ENCODE measurements at regions not wholly inside any gene's neighbourhood (a gene's known extent, or its start where the extent isn't known, plus 50 kb on each side); places are given as distances from the start of the nearest gene placed in this dataset.
"Not testable (repeated sequence)": the region's sequence is repeated elsewhere in the genome, so short reads cannot be mapped to it uniquely, and the experiment has no call there.

DNA sequence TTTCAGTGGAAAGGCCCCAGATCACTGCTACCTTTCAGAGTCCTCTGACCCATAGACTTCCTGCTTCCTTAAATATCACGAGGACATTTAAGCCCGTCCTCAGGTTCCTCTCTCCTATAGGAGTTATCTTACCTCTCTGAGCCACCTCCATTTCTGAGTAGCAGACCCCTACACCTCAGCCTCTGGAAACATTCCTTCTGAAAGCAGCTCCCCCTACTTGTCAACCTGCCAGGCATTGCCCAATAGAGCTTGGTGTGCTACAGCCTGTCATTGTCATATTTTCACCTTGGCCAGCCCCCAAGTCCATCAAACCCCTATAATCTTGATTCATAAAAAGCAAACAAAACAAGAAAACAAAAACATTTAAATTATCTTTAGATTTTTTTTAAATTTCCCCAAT lies 717.9 kb upstream of the SLC8A1 start:
- H3K27ac ChIP-seq (ENCODE audit: low read depth), result no peak overlapping the region
- H3K36me3 ChIP-seq (ENCODE audit: insufficient read depth), result no peaks in the 10 kb centered on the region
- no peak overlapping the region for H3K4me3 ChIP-seq (ENCODE audit: low read depth, low read length)
- DNase-seq (ENCODE audit: extremely low spot score), result no peak
- no peaks in the 10 kb centered on the region for H3K4me1 ChIP-seq (ENCODE audit: insufficient read depth)
- WGBS, result 87% methylated on average over 2 of the region's 2 CpGs

DNA sequence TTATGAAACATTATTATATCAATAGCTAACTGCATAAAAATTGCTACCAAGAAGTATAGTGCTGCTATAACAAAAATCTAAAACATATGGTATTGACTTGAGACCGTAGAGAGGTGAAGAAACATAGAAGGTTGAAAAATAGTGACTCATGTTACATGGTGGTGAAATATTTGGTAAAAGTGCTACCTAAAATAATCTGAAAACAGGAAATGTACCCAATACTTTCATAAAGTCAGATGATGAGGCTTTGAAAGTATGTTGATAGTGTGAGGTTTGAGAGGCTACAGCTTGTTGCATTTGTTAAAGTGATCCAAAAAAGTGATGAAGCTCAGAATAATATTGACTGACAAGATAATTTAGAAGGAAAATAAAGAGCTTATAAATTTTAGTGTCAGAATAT lies 718.7 kb upstream of the SLC8A1 start:
- H3K36me3 ChIP-seq (ENCODE audit: insufficient read depth), result no peaks in the 10 kb centered on the region
- no peak for DNase-seq (ENCODE audit: extremely low spot score)
- H3K4me1 ChIP-seq (ENCODE audit: insufficient read depth), result no peaks in the 10 kb centered on the region
- 91% methylated on average over 1 of the region's 1 CpG for WGBS
- H3K4me3 ChIP-seq (ENCODE audit: low read depth, low read length), result no peak overlapping the region
- H3K27ac ChIP-seq (ENCODE audit: low read depth), result no peak overlapping the region

DNA sequence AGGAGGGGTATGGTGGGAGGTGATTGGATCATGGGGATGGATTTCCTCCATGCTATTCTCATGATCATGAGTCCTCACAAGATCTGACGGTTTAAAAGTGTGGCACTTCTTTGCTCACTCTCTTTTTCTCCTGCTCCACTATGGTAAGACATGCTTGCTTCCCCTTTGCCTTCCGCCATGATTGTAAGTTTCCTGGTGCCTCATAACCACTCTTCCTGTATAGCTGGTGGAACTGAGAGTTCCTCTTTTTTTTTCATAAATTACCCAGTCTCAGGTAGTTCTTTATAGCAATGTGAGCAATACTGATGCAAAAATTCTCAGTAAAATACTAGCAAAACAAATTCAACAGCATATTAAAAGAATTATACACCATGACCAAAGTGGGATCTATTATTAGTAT lies 728.5 kb upstream of the SLC8A1 start:
- Histone ChIP-seq H3K4me3 (ENCODE audit: low read depth, low read length) (no peak overlapping the region), H3K36me3 (ENCODE audit: insufficient read depth) (no peaks in the 10 kb centered on the region), H3K27ac (ENCODE audit: low read depth) (no peak overlapping the region), H3K4me1 (ENCODE audit: insufficient read depth) (no peaks in the 10 kb centered on the region)
- no peak for DNase-seq (ENCODE audit: extremely low spot score)
- 67% methylated on average over 2 of the region's 2 CpGs for WGBS

DNA sequence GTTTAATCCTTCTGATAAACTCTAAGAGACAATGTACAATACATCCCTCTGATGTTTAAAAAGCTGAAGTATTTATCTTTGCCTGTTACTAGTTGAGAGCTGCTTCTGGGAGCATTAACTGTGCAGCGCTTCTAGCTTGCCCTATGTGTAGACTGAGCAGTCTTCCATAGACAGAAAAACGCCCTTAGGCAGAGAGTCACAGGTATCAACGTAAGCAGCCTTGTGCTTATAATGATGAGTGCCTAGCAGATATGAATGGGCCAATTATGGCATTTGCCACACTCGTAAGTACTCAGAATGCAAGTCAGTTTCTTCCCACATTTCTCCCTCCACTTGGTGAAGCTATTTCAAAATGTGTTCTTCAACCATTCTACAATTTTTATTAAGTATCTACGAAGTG lies 731.1 kb upstream of the SLC8A1 start:
- H3K4me1 ChIP-seq (ENCODE audit: insufficient read depth), result no peaks in the 10 kb centered on the region
- H3K27ac ChIP-seq (ENCODE audit: low read depth), result no peak overlapping the region
- no peaks in the 10 kb centered on the region for H3K36me3 ChIP-seq (ENCODE audit: insufficient read depth)
- H3K4me3 ChIP-seq (ENCODE audit: low read depth, low read length), result no peak overlapping the region
- 84% methylated on average over 5 of the region's 5 CpGs for WGBS
- no peak for DNase-seq (ENCODE audit: extremely low spot score)

DNA sequence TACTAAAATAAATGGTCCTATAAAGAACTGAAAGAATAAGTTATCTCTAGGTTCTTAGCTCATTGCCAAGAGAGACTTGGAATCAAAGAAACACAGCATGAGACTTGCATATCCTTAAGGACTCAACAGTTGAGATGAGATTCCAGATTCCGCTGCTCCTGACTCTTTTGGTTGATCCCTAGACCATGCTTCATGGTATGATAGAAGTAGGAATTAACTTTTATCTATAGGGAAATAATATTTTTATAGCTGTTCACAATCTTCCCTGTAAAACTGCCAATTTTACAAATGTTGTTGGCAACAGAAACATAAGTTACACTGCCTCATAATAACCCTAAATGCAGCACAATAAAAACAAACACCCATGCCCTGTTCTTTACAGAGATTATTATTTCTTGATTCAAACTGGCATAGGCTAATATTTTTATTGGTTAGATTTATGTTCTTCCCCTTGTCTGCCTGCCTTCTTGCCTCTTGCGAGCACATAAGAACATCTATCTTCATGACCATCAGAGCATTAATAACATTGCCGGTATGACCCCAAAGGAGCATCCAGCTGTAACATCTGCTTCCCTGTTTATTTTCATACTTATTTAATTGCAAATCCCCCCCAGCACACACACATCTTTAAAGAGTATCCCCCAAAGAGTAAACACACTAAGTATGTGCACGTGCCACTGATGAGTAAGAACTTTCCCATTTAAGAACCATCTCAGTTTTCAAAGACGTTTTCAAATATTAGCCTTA lies 735.7 kb upstream of the SLC8A1 start:
- Histone ChIP-seq H3K4me1 (ENCODE audit: insufficient read depth) (no peaks in the 10 kb centered on the region), H3K4me3 (ENCODE audit: low read depth, low read length) (no peak overlapping the region), H3K27ac (ENCODE audit: low read depth) (no peak overlapping the region), H3K36me3 (ENCODE audit: insufficient read depth) (no peaks in the 10 kb centered on the region)
- 31% methylated on average over 5 of the region's 5 CpGs for WGBS
- peak; percentile 64 for DNase-seq (ENCODE audit: extremely low spot score)

DNA sequence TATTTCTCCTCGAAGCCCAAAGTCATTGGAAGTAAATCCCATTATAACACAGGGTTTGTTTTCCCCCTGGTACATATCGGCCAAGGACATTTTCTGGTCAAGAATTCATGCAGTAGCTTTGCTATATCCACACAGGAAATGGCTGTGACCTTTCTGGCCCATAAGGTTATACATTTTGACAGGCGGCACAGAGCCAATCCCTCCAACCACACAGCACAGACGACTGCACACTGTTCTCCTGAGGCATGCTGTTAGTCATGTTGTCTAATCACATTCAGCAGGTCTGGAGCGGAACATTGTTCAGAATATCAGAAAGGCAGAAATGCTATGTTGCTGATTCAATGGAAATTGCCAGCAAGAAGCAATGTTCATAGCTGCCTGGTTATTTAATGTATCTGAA lies 742.3 kb upstream of the SLC8A1 start:
- DNase-seq (ENCODE audit: extremely low spot score), result no peak
- H3K27ac ChIP-seq (ENCODE audit: low read depth), result no peak overlapping the region
- no peak overlapping the region for H3K4me3 ChIP-seq (ENCODE audit: low read depth, low read length)
- no peaks in the 10 kb centered on the region for H3K4me1 ChIP-seq (ENCODE audit: insufficient read depth)
- 61% methylated on average over 5 of the region's 5 CpGs for WGBS
- no peaks in the 10 kb centered on the region for H3K36me3 ChIP-seq (ENCODE audit: insufficient read depth)

DNA sequence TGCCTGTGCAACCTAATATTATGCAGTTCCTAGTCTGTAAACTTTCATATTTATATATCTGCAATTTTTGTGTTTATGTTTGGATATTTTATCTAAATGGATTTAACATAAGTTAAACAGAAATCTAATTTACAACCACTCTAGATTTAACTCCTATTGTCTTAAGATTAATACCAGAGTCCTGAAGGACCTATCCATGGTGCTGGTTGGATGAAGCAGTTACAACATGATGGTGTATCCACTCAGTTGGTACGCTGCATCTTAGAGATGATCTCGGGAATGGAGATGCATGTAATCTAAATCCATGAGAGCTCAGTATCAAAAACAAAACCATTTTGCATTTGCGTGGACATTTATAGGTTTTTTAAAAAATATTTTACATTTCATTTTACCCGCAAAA lies 745.9 kb upstream of the SLC8A1 start:
- Histone ChIP-seq H3K36me3 (ENCODE audit: insufficient read depth) (no peaks in the 10 kb centered on the region), H3K27ac (ENCODE audit: low read depth) (no peak overlapping the region), H3K4me3 (ENCODE audit: low read depth, low read length) (no peak overlapping the region), H3K4me1 (ENCODE audit: insufficient read depth) (no peaks in the 10 kb centered on the region)
- DNase-seq (ENCODE audit: extremely low spot score), result no peak
- WGBS, result 45% methylated on average over 4 of the region's 4 CpGs

DNA sequence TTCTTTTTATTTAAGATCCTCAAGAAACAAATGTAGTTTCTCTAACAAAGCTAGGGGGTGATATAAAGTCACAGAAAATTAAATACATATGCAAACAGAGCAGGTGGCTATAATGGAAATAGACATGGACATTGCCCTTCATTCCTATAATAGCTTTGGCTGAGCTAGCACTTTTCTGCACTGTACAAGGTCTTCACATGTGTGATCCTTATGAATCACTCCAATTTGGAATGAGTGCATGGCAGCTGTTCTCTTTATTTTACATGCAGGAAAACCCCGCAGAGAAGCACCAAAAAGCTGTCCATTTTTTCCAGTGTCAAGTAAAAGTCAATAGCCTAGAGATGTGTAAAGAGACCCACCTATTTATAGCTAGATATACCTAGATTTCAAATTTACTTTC lies 747.4 kb upstream of the SLC8A1 start:
- Histone ChIP-seq H3K4me3 (ENCODE audit: low read depth, low read length) (no peak overlapping the region), H3K36me3 (ENCODE audit: insufficient read depth) (no peaks in the 10 kb centered on the region), H3K27ac (ENCODE audit: low read depth) (no peak overlapping the region), H3K4me1 (ENCODE audit: insufficient read depth) (no peaks in the 10 kb centered on the region)
- no peak for DNase-seq (ENCODE audit: extremely low spot score)
- 78% methylated on average over 1 of the region's 1 CpG for WGBS

DNA sequence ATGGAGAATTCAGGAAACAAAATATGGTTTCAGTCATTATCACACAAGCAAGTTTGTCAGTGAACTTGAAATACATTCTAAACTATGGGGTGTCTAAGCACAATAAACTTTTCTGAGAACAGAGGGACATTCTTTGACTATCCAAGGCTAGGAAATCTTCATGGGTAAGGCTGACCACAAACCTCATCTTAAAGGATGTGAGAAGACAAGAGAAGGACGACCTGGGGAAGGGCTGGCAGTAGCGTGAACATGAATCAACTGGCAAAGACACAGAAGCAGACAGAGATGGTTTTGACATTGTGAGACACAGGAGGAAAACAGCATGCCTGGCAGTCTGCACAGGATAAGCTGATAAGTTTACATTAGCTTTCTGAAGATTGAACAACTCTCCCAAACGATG lies 752.4 kb upstream of the SLC8A1 start:
- 60% methylated on average over 3 of the region's 3 CpGs for WGBS
- Histone ChIP-seq H3K36me3 (ENCODE audit: insufficient read depth) (no peaks in the 10 kb centered on the region), H3K4me3 (ENCODE audit: low read depth, low read length) (no peak overlapping the region), H3K27ac (ENCODE audit: low read depth) (no peak overlapping the region), H3K4me1 (ENCODE audit: insufficient read depth) (no peaks in the 10 kb centered on the region)
- DNase-seq (ENCODE audit: extremely low spot score), result no peak

DNA sequence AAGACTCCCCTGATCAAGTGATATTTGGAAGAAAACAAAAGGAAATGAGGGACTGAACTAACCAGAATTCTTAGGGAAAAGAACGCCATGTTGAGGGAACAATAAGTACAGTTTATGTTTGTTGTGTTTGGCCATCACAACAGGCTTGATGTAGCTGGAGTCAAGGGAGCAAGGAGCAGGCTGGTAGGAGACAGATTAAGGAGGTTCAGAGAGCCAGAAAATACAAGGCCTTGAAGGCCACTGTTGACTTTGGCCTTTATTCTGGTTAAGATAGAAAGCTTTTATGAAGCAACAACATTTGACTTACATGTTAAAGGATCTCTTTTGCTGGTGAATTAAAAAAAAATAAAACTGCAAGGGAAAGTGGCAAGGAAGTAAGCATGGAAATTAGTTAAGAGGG lies 754.1 kb upstream of the SLC8A1 start:
- Histone ChIP-seq H3K4me3 (ENCODE audit: low read depth, low read length) (no peak overlapping the region), H3K36me3 (ENCODE audit: insufficient read depth) (no peaks in the 10 kb centered on the region), H3K27ac (ENCODE audit: low read depth) (no peak overlapping the region), H3K4me1 (ENCODE audit: insufficient read depth) (no peaks in the 10 kb centered on the region)
- WGBS, result 89% methylated on average over 1 of the region's 1 CpG
- DNase-seq (ENCODE audit: extremely low spot score), result no peak

DNA sequence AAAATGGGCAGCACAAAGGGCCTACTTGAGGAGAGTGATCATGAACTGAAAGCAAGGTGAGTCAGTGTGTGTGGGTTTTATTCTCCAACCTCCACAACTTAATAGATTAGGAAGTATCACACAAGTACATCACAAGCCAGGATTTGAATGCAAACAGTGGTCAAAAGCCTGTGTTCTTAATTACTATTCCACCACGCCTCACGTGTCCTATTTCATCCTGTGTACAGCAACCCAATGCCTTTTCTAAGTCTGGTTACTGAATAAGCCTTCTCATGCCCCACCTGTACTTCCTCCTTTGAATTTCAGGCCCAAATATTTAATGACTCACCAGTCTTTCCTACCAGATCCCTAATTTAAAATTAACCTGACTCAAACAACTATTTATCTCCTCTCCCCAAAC lies 755.7 kb upstream of the SLC8A1 start:
- DNase-seq (ENCODE audit: extremely low spot score), result no peak
- H3K4me3 ChIP-seq (ENCODE audit: low read depth, low read length), result no peak overlapping the region
- H3K36me3 ChIP-seq (ENCODE audit: insufficient read depth), result no peaks in the 10 kb centered on the region
- no peak overlapping the region for H3K27ac ChIP-seq (ENCODE audit: low read depth)
- no peaks in the 10 kb centered on the region for H3K4me1 ChIP-seq (ENCODE audit: insufficient read depth)
- 90% methylated on average over 2 of the region's 2 CpGs for WGBS

DNA sequence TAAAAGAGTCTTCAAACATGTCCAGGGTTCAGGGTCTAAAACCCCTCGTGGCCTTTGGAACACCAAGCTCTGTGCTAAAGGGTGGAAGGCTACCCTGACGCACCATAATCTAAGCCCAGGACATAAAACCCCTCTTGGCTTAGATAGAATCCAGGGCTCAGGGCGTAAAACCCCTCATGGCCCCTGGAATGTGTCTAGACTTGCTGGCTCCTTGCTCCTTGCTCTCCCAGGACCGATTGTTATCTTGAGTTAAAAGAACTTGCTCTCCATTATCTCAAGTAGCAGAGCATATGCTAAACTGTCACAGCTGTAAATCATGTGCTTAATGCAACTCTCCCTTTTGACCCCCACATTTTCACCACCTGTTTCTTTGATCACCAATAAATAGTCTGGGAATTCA lies 758.1 kb upstream of the SLC8A1 start:
- DNase-seq (ENCODE audit: extremely low spot score); H3K27ac ChIP-seq (ENCODE audit: low read depth); H3K4me3 ChIP-seq (ENCODE audit: low read depth, low read length); H3K36me3 ChIP-seq (ENCODE audit: insufficient read depth); H3K4me1 ChIP-seq (ENCODE audit: insufficient read depth): not testable (repeated sequence)
- WGBS, result 62% methylated on average over 4 of the region's 4 CpGs

DNA sequence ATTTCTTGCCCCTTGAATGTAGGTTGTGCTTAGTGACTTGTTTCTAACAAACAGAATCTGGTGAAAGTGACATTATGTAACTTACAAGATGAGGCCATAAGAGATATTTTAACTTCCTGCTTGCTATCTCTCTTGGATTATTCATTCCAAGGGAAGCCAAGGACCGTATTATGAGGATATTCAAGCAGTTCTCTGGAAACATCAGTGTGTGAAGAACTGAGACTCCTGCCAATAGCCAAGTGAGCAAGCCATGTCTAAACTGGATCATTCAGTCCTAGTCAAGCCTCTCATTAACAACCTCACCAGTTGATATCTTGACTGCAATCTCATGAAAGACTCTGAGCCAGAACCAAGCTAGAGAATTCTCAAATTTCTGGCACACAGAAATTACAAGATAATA lies 765.1 kb upstream of the SLC8A1 start:
- no peaks in the 10 kb centered on the region for H3K36me3 ChIP-seq (ENCODE audit: insufficient read depth)
- no peaks in the 10 kb centered on the region for H3K4me1 ChIP-seq (ENCODE audit: insufficient read depth)
- H3K27ac ChIP-seq (ENCODE audit: low read depth), result no peak overlapping the region
- DNase-seq (ENCODE audit: extremely low spot score), result peak; percentile 3
- H3K4me3 ChIP-seq (ENCODE audit: low read depth, low read length), result no peak overlapping the region
- 47% methylated on average over 1 of the region's 1 CpG for WGBS

DNA sequence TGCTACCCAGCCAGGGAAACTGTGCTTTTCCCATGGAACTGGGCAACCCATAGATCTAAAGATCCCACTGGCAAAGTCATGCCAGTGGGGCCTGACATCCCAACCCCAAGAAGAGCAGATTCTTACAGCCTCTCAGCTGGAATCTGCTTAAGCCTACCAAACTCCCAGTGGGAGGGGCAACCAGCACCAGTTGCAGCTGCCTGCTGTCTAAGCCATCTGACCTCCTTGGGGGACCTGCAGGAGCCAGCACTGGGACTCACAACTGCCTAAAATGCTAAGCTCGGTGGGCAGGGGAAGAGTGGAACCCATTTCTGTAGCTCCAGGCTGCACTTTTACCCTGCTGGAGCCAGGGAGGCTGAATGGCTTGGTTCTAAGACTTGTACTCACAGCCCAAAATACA lies 770.7 kb upstream of the SLC8A1 start:
- Histone ChIP-seq H3K36me3 (ENCODE audit: insufficient read depth) (no peaks in the 10 kb centered on the region), H3K4me3 (ENCODE audit: low read depth, low read length) (no peak overlapping the region), H3K27ac (ENCODE audit: low read depth) (no peak overlapping the region), H3K4me1 (ENCODE audit: insufficient read depth) (no peaks in the 10 kb centered on the region)
- WGBS, result 71% methylated on average over 1 of the region's 1 CpG
- DNase-seq (ENCODE audit: extremely low spot score), result no peak

DNA sequence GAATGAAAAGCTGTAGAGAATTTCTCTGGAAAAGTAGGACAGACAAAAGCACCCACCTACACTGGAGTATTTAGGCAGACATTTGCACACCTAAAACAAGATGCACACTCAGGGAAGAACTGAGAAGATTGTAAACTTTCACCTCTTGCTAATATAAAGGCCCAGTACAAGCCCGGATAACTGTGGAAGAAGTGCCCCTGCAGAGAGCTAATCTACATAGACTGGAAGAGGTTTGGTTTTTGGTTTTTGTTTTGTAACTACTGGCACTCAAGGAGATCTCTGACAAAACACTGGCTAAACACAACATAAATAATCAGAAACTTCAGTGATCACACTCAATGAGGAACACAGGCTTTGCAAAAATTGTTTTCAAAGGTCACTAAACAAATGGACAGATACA lies 782.2 kb upstream of the SLC8A1 start:
- no peak overlapping the region for H3K4me3 ChIP-seq (ENCODE audit: low read depth, low read length)
- 63% methylated on average over 1 of the region's 1 CpG for WGBS
- H3K27ac ChIP-seq (ENCODE audit: low read depth), result no peak overlapping the region
- no peak for DNase-seq (ENCODE audit: extremely low spot score)
- H3K36me3 ChIP-seq (ENCODE audit: insufficient read depth), result no peaks in the 10 kb centered on the region
- no peaks in the 10 kb centered on the region for H3K4me1 ChIP-seq (ENCODE audit: insufficient read depth)
